ENCODE measurements at regions not wholly inside any gene's neighbourhood (a gene's known extent, or its start where the extent isn't known, plus 50 kb on each side); places are given as distances from the start of the nearest gene placed in this dataset.

DNA sequence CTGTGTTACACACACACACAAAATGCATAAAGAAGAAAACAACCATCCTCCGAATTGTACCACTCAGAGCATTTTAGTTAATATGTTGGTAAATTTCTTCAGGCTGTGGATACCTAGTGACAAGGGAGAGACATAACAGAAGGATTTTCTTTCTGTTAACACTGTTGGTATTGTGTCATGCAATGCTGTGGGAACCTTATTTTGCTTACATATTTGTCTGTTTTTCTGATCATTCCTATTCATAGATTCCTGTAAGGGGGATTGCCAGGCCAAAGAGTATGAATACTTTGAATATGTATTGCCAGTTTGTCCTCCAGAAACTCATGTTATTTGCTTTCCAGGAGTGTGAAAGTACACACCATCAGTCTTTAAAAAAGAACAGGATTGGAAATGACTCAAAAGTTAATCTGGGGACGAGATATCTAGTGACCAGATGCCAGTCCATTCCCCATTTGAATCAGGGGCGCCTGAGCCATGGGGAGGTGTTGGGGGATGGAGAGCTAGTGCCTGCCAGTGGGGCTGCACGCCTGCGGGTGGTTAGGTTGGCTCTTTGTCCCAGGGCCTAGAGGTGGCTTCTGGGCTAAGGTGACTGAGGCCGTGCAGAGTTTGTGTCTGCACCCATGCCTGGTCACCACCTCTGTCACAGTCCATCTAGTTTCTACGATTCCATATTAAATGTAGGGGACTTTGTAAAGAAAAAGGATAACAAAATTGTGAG lies 142.0 kb downstream of the PTPN20 start:
- DNase-seq (ENCODE audit: low read depth) = no peak

DNA sequence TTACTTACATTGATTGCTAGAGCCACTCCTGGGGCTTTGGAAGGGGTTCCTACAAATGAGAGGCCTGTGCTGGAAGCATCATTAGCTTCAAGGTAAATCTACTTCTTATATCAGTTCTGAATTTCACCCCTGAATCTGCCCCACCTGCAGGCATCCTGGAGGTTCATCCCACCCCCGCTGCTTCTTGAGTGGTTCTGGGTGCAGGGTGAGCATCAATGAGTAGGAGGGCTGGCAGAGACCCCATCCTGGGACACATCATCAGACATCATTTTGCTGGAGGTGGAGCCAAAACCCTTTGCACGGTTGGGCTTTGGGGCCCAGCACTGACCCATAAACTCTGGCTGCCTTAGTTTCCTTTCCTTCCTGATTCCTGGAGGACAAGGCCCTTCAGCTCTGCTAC lies 143.7 kb downstream of the PTPN20 start:
- no peak for DNase-seq (ENCODE audit: low read depth)

DNA sequence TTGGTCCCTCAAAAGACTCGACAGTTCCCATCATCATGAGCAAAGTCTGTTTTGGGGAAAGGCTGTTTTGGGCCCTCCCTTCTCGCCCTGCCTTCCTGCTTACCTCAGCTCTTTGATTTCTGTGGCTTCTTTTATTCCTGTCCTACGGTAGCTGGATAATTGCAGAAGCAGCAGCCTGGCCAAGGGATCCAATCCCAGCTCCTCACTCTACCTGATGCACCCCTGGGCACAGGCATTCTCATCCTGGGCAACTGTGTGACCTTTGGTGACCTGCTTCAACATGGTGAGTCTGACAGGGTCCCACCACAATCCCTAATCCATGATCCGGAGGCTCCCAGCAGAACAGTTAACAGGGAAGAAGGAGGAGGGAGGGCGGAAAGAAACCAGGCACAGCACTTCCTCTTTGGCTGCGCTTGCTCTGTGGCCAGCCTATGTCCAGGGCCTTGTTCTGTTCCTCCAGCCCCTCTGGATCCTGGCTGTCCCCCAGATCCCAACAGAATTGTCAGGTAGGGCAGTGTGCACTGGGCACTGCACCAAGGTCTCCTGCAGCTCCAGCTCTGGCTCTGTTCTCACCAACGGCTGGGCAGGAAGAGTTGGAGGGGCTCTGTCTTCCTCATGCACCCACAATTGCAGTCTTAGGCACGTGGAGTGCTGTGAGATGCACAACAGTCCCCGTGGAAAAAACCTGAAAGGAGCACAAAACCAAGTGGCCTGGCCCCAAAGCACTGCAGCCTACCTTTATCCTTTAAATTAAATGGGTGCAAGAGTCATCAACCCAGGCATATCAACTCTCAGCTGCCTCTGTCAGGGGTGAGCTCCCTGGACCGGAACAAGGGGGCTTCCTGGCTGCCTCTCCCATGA lies 144.4 kb downstream of the PTPN20 start:
- DNase-seq (ENCODE audit: low read depth) = no peak

DNA sequence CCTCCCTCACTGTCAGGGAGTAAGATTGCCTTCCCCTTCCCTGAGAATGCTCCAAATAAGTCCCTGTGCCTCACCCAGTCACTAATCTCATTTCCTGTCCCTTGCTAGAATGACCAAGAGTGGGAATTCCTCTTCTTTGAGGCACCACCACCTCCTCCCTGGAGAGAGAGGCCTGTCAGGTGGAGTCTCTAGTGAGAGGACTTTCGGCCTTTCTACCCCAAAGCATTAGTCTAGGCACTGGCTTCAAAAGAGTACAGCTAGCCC lies 145.0 kb downstream of the PTPN20 start:
- DNase-seq (ENCODE audit: low read depth) = no peak

DNA sequence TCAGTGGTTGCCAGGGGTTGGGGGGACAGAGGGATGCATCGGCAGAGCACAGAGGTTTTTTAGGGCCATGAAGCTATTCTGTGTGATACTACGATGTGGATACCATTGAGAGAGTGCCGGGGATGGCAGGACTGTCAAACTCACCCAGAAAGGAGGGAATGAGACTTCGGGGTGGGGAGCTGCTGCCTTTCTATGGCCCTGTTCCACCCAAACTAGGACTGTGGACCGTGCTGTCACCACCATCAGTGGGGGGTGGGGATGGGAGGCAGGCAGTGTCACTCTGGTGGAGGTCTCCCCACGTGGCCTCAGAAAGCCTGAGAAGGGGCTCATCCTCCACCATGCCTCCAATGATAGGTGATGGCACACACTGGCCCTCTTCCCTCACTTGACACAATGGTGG lies 146.2 kb downstream of the PTPN20 start:
- no peak for DNase-seq (ENCODE audit: low read depth)

DNA sequence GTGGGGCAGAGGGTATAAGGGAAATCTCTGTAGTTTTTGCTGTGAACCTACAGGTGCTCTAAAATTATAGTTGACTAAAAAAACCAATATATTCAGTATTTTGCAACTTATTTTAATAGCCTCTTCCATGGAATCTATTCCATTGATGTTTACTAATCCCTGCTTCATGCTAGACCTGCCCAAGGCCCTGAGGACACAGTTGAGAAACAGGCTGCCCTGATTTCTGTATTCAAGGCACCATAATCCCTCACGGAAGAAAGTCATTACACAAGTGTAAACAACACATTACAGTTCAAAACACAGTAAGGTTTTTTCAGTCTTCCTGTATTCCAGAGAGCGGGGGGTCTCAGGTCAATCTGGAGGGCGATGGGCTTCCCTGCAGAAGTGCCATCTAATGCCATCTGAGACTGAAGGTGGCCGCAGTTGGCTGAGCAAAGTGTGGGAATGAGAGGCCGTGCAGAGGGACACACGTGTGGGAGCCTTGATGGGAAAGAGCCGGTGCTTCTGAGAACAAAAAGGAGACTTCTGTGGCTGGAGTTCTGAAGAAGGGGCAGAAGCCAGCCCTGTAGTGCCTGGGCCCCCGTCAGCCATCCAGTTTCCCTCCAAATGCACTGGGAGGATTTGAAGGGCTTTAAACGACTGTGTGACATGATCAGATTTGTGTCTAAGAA lies 146.9 kb downstream of the PTPN20 start:
- DNase-seq (ENCODE audit: low read depth) = no peak

DNA sequence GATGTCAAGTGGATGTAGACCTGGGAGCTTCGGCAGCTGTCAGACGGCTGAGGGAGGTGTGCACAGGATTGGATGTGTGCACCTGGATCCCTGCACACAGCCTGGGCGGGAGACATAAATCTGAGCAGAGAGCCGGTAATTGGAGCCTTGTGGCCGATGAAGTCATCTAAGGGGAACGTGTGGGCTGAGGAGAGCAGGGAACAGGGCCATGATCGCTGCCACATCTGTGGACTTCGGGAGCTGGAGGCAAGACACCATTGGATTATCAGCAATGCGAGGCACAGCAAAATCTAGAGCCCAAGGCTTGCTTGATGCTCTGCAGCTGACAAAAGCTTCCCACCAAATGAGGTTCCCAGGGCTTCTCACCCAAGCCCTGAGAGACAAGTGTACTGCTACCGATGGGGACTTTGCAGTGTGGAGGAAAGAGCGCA lies 147.7 kb downstream of the PTPN20 start:
- DNase-seq (ENCODE audit: low read depth) = no peak

DNA sequence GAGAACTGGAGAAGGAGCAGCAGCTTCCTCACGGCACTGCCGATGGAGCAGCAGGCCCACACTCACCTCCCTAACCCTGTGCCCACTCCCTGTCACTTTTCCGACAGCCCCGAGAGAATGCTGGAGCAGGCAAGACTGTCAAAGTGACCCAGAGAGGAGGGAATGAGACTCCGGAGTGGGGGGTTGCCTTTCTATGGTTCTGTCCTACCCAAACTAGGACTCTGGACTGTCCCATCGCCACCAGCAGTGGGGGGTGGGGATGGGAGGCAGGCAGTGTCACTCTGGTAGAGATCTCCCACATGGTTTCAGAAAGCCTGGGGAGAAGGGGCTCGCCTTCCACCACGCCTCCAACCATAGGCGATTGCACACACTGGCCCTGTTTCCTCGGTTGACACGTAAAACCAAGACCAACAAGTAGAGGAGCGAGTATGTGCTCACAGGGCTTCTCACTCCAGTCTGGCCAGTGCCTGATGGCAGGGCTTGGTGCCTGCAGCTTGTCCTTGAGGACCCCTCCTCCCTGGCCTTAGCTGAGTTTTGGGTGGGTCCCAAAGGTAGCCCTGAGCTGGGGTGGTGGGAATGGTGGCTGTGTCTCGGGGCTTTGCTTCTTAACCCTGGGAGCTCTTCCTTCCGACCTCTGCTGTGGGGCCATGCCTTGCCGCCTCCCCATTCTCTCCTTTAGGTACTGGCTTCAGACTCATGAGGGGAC lies 148.5 kb downstream of the PTPN20 start:
- DNase-seq (ENCODE audit: low read depth) = no peak

DNA sequence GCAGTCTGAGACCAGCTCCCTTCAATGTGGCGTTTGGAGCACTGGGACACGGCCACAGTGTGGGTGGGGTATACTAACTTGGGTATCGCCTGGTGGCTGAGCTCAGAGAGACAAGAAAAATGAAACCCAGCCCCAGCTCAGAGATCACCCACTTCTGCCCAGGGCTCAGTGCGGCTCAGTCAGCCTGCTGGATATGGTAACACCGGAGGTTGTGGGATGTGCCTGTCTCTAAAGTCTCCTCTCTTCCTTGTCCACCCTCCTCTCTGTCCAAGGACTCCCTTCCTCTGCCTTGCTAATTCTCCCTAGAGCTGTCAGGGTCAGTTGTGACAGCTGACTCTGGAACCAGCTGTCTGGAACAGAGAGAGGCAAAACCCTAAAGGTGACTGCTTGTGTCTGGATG lies 149.1 kb downstream of the PTPN20 start:
- no peak for DNase-seq (ENCODE audit: low read depth)

DNA sequence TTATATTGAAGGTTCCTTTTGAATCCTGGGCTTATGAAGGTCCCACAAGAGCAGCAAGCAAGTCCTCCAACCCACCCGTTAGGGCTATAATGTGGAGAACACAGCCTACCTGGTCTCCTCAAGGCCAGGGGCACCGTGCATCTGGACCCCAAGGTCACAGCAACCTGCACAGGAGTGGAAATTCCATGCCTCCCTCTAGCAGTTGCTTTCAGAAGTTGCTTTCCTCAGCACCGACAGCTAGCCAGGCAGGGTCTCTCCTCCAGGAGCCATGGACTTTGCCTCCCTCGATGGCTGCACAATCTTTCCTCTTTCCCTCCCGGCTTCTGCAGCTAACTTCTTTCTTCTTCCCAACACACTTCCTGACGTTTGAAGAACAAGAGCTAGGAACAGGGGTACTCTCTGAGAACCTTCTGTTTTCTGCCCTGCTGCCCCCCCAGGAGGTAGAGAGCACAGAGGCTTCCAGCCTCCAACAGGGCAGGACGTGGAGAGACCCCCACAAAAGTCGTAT lies 149.8 kb downstream of the PTPN20 start:
- no peak for DNase-seq (ENCODE audit: low read depth)

DNA sequence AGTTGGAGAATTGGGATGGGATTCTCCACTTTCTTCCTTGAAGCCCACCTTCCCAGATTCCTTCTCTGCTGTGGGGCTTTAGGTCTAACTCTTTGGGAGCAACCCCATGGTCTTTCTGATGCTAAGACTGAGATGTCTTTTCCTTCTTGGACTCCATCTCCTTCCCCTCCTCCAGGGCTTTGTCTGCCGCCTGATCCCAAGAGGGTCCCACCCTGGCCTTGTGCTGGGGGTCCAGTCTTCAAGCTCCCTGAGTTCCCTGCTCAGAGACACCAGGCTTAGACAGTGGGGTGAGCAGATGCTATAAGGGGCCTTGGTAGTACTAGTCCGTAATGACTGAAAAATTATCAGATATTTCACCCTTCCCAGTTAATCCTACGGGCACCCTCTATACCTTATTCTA lies 150.5 kb downstream of the PTPN20 start:
- DNase-seq (ENCODE audit: low read depth) = no peak

DNA sequence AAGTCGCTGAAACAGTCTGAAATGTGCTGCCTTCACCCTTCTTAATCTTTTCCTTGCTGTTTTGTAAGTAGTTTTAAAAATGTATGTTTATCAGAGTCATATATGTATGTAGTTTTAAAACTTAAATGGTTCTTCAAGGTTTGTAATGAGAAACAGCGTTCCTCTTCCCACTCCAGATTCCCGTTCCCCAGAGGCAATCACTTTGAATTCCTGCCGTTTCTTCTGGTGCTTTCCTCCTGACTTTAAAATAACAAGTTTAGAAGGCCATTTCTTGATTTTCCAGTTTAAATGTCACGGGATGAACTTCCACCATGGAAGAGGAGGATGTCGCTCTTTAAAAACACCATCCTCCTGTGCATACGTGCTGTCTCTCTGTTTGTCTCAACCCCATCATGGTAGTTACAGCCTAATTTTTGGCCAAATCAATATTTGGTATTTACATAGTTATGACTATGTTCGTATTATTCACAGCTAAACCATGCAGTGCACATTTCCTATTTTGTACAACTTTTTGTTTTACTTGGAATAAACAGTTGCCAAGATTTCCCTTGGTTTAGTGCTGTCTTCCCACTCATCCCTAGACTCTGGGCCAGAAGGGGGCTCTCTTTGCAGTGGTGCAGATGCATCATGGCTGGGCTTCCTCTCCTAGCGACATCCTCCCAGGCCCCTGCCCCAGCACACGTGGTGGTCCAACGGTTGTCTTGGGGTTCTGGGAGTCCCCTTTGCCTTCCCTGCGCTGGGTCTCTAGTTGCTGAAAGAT lies 151.4 kb downstream of the PTPN20 start:
- no peak for DNase-seq (ENCODE audit: low read depth)

DNA sequence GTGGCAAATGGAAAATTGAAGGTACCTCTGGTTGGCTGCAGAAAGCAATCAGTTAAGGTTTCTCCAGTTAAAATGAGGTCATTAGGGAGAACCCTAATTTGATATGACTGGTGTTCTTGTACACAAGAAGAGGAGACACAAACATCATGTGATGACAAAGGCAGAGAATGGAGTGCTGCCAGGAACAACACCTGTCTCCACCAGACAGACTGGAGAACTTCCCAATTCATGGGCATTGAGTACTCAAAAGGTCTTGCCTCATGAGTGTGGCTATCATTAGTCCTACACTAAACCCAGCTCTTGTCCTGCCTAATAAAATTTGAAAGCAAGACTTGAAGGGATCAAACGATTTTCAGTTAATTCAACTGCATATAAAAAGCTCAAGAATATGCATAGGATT lies 152.6 kb downstream of the PTPN20 start:
- DNase-seq (ENCODE audit: low read depth) = no peak

DNA sequence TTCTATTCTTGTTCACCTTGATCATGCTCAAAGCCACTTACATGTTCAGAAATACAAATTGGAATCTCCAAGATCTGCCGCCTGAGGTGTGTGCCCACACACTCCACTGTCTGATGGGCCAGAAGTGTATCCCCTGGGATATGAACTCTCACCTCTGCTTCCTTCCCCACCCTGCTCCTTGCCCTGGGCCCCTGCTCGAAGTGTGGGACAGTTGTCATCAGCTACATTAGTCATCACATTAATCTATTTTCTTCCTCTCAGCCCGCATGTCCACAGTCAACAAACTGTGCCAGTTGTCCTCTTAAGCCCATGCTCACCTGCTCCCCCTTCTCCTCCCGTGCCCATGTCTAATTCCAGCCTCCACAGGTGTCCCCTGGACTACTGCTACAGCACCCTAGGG lies 154.7 kb downstream of the PTPN20 start:
- no peak for DNase-seq (ENCODE audit: low read depth)

DNA sequence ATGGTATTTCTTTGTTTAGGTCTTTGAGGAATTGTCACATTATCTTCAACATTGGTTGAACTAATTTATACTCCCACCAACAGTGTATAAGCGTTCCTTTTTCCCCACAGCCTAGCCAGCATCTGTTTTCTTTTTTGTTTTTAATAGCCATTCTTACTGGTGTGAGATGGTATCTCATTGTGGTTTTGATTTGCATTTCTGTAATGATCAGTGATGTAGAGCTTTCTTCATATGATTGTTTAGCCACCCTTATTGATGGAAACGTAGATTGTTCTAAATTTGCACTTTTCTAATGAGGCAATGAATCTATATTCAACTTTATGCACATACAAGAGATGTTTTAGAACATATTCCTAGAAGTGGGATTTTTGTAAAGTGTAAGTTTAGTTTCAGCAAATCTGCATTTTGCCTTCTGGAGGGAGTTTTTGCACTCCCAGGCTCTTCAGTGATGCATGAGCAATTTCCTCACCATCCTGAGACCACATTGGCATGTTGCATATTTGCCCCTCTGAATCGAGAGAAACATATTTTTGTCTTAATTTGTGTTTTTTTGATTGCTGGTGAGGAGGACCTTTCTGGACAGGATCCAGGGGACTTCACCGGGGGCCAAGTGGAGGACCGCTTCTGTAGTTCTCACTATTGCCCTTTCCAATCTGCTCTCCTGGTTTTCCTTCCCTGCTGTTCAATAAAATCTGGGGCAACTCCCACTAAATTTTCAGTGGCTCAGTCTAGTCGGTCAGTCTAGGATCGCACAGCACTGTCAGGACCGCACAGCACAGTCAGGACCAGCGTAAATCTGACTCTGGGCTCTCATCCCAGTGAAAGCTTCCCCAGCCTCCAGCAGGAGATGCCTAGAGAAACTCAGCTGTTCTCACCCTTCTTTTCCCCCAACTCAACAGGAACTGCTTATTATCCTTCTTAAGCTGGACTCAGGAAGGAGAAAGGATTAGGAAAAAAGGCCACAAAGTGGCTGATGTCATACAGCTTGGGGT lies 157.0 kb downstream of the PTPN20 start:
- no peak for DNase-seq (ENCODE audit: low read depth)

DNA sequence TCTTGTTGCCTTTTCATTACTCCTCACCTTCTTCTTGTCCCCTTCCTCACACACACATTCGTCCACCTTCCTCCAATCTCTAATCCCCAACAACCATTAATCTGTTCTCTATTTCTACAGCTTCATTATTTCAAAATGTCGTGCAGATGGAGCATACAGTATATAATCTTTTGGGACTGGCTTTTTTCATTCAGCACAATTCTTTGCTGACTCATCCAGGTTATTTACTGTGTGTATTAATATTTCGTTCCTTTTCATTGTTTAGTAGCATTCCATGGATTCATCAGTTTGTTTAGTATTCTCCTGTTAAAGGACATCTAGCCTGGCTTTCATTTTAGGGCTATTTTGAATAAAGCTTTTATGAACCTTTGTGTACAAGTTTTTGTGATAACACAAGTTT lies 159.3 kb downstream of the PTPN20 start:
- DNase-seq (ENCODE audit: low read depth) = no peak

DNA sequence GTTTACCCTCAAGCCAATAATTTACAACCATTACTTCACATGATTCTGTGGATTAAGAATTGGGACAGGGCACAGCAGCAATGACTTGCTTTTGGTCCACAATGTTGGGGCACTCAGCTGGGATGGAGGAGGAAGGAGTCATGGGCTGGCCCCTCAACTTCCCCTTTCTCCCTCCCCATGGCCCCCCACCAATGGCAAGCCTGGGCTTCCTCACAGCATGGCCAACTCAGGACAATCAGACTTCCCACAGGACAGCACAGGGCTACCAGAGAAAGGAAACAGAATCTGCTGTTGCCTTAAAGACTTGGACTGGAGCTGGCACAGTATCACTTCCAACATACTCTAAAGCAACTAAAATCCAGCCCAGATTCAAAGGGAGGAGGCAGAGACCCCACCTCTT lies 160.7 kb downstream of the PTPN20 start:
- no peak for DNase-seq (ENCODE audit: low read depth)

DNA sequence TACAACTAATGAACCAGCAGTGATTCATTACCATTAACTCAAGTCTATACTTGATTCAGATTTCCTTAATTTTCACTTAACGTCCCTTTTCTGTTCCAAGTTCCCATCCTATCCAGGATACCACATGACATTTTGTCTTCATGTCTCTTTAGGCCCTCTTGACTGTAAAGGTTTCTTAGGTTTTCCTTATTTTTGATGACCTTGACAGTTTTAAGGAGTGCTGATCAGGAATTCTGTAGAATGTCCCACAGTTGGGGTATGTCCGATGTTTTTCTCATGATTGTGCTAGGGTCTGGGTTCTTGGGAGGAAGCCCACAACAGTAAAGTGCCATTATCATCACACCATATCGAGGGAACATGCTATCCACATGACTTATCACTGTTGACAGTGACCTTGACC lies 162.7 kb downstream of the PTPN20 start:
- no peak for DNase-seq (ENCODE audit: low read depth)

DNA sequence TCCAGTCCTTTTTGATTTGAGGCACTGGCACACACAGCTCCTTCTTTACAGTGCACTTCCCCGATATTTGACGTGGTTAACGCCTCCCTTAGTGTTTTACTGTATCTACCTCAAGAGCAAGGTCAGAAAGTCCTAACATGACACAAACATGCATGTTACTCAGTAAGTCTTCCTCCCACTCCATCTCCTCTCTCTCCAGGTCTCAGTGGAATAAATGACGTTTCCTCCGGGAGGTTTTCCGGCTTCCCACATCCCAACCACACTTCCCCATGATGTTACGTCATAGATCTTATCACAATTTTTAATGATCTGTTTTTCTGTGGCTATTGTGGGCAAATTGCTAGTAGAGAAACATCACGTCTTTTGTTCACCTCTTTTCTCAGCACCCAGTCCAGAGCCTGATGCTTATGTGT lies 165.7 kb downstream of the PTPN20 start:
- DNase-seq (ENCODE audit: low read depth) = peak; percentile 5

DNA sequence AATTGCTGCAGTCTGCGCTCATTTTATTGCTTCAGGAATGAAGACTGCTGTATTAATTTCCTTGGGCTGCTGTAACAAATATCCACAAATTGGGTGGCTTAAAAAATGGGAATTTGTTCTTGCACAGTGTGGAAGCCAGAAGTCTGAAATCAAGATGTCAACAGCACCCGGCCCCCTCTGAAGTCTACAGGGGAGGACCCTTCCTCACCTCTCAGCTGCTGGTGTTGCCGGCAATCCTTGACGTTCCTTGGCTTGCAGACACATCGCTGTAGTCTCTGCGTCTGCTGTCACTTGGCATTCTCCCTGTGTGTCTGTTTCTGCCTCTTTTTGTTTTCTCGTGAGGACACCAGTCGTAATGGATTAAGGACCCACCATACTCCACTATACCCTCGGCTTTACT lies 166.2 kb downstream of the PTPN20 start:
- no peak for DNase-seq (ENCODE audit: low read depth)

All from activated T-cell treated with anti-CD3 and anti-CD28 coated beads for 48 hours (primary cell).